ENCODE measurements at regions not wholly inside any gene's neighbourhood (a gene's known extent, or its start where the extent isn't known, plus 50 kb on each side); places are given as distances from the start of the nearest gene placed in this dataset.

DNA sequence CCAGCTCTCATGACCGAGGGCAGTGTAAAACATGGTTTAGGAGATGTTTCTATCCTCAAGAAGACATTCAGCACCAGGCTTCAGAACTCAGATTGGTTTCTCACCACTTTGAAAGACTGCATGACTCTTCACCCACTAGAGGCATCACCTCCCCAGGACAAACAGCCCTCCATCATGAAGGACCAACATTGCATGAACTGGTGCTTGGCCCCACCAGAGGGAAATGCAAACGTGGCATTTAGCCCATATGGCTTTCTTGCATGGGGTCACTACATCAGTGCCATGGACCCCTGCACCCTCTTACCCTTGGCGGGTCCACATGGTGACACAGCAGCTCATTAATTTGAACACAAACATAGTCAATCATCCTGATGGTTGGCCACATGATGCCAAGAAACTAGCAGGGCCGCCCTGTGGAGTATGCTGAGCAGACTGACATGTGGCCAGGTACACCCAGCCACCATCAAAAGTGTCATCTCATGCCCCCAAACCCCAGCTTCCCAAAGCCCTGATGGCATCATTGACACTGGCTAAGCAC lies 129.5 kb upstream of the FSTL4 start:
- no peaks in the 10 kb centered on the region for H3K36me3 Mint-ChIP-seq
- H3K27ac Mint-ChIP-seq, result no peak overlapping the region
- no peaks in the 10 kb centered on the region for H3K9me3 Mint-ChIP-seq
- DNase-seq (ENCODE audit: low spot score in 2 of 2, unreplicated experiment in 2 of 2), result no peak
- no peak overlapping the region for H3K4me3 Mint-ChIP-seq
- H3K27me3 Mint-ChIP-seq (ENCODE audit: low read depth), result peaks cover 25% of the 10 kb centered on the region
- peaks cover 1% of the 10 kb centered on the region for H3K4me1 Mint-ChIP-seq
- no peak for TF ChIP-seq CTCF (IDR thresholded peaks at IDR 0.05; ENCODE audit: unreplicated experiment)

DNA sequence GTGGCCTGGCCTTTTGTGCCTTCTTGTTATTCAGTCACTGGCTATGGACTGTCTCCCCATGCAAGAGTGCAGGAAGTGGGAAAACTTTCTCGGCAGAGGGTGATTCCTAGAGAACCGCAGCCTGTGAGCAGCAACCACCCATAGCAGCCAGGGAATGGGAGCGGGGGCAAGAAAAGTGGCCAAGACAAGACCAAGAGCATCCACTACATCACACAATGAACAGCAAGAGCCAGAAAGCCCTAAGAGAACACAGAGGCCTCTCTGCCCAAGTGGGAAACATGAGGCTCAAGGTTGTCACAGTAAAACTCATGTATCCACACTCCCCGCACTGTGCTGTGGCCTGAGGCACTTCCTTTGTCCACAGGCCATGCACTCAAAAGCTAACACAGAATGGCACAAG lies 129.1 kb upstream of the FSTL4 start:
- peaks cover 25% of the 10 kb centered on the region for H3K27me3 Mint-ChIP-seq (ENCODE audit: low read depth)
- peaks cover 1% of the 10 kb centered on the region for H3K4me1 Mint-ChIP-seq
- H3K36me3 Mint-ChIP-seq, result no peaks in the 10 kb centered on the region
- H3K9me3 Mint-ChIP-seq, result no peaks in the 10 kb centered on the region
- H3K27ac Mint-ChIP-seq, result no peak overlapping the region
- no peak overlapping the region for H3K4me3 Mint-ChIP-seq
- DNase-seq (ENCODE audit: low spot score in 2 of 2, unreplicated experiment in 2 of 2), result no peak
- TF ChIP-seq CTCF (IDR thresholded peaks at IDR 0.05; ENCODE audit: unreplicated experiment), result no peak

DNA sequence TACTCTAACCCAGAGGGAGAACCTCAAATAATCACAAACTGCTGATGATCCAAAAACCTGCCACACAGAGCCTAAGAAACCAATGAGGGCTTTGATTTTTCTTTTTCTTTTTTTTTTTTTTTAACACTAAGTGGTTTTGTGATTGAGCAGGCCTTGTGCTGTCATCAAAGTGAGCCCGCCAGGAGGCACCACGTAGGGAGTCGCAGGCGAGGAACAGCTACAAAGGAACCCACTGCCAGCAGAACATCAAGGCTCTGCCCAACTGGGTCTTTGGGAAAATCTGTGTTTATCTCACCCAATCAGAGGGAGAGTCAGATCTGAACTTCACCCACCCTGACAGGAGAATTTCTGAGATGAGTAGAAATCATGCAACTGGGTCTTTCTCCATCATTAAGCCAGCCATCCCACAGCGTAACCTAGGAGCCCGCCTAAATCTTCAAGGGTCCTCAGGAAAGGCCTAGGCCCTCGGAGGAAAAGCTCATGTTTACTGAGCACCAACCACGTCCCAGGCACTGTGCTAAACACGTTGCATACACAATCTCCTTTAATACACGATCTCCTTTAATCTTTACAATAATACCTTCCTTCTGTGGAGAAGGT lies 126.9 kb upstream of the FSTL4 start:
- no peak for DNase-seq (ENCODE audit: low spot score in 2 of 2, unreplicated experiment in 2 of 2)
- peaks cover 21% of the 10 kb centered on the region for H3K27me3 Mint-ChIP-seq (ENCODE audit: low read depth)
- H3K4me1 Mint-ChIP-seq, result no peaks in the 10 kb centered on the region
- H3K27ac Mint-ChIP-seq, result no peak overlapping the region
- H3K4me3 Mint-ChIP-seq, result no peak overlapping the region
- TF ChIP-seq CTCF (IDR thresholded peaks at IDR 0.05; ENCODE audit: unreplicated experiment), result no peak
- H3K9me3 Mint-ChIP-seq, result peaks cover 9% of the 10 kb centered on the region
- no peaks in the 10 kb centered on the region for H3K36me3 Mint-ChIP-seq

DNA sequence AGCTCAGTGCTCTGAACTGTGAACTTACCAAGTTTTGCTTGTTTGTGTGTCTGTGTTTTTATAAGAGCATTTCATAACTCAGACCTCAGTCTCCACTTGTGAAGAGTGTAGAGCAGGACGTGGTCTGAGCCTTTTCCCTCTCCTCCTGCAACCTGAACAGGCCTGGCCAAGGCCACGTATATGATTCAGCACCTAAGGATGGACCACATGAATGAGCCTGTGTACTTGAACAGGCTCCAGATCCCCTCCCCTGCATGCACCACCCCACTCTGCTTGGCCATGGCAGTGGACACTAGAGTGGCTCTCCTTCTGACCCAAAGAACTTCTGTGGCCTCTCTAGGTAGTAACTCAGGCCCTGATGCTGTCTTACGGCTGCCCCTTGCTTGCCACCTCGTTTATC lies 125.9 kb upstream of the FSTL4 start:
- peaks cover 16% of the 10 kb centered on the region for H3K27me3 Mint-ChIP-seq (ENCODE audit: low read depth)
- no peak overlapping the region for H3K4me3 Mint-ChIP-seq
- DNase-seq (ENCODE audit: low spot score in 2 of 2, unreplicated experiment in 2 of 2), result no peak
- H3K27ac Mint-ChIP-seq, result no peak overlapping the region
- H3K36me3 Mint-ChIP-seq, result no peaks in the 10 kb centered on the region
- TF ChIP-seq CTCF (IDR thresholded peaks at IDR 0.05; ENCODE audit: unreplicated experiment), result no peak
- peaks cover 16% of the 10 kb centered on the region for H3K9me3 Mint-ChIP-seq
- no peaks in the 10 kb centered on the region for H3K4me1 Mint-ChIP-seq

DNA sequence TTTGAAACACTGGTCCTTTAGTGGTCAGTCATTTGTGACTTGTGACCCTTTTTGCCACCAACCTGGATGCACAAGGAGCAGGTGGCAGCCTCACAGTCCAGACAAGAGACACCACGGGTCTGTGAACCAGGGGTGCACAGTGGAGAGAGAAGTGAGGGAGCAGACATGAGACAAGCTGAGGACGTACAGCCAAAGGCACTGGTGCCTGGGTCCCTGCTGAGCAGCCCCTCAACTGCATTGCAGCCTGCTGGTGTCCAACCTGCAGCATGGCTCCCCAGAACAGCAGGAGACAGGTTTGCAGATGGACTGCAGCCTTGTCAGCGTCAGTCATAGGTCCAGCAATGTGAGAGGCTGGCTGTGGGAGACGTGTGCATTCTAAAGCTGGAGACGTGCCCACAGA lies 124.2 kb upstream of the FSTL4 start:
- peaks cover 16% of the 10 kb centered on the region for H3K9me3 Mint-ChIP-seq
- TF ChIP-seq CTCF (IDR thresholded peaks at IDR 0.05; ENCODE audit: unreplicated experiment), result no peak

More for the DNA sequence above, 124.2 kb upstream of the FSTL4 start:
- Mint-ChIP-seq H3K27ac (no peak overlapping the region), H3K4me3 (no peak overlapping the region), H3K27me3 (ENCODE audit: low read depth) (peaks cover 10% of the 10 kb centered on the region), H3K36me3 (no peaks in the 10 kb centered on the region), H3K4me1 (no peaks in the 10 kb centered on the region)
- DNase-seq (ENCODE audit: low spot score in 2 of 2, unreplicated experiment in 2 of 2), result no peak

Data from mesothelial cell of epicardium (in vitro differentiated cells).